ENCODE measurements at regions not wholly inside any gene's neighbourhood (a gene's known extent, or its start where the extent isn't known, plus 50 kb on each side); places are given as distances from the start of the nearest gene placed in this dataset.

GRCh38 chr2:234569776-234570430, 73.0 kb upstream of the ARL4C start:
- Histone ChIP-seq H3K4me1 (no peaks in the 10 kb centered on the region), H3K27ac (replicated peaks in 1 of 4) (no peak overlapping the region), H3K4me3 (no peak overlapping the region), H3K27me3 (peaks cover 0 to 9% (median 0%) of the 10 kb centered on the region in 4 donors), H3K9me3 (no peaks in the 10 kb centered on the region), H3K36me3 (no peaks in the 10 kb centered on the region)
- DNase-seq (ENCODE audit: extremely low spot score): no peak
- 85% methylated on average over 3 of the region's 3 CpGs for WGBS
- intact Hi-C loops (cut with DNase I): no loop called here
- no peak for TF ChIP-seq POLR2AphosphoS5 (IDR thresholded peaks at IDR 0.05)
- TF ChIP-seq CTCF (IDR thresholded peaks at IDR 0.05): no peak
- no peak for TF ChIP-seq EP300 (IDR thresholded peaks at IDR 0.05)
- TF ChIP-seq POLR2A (IDR thresholded peaks at IDR 0.05; ENCODE audit: low read depth): no peak

GRCh38 chr2:234566622-234567021, 69.7 kb upstream of the ARL4C start:
- Histone ChIP-seq H3K27ac (replicated peaks in 1 of 4) (no peak overlapping the region), H3K36me3 (no peaks in the 10 kb centered on the region), H3K9me3 (no peaks in the 10 kb centered on the region), H3K4me3 (no peak overlapping the region), H3K27me3 (peaks cover 0 to 9% (median 0%) of the 10 kb centered on the region in 4 donors), H3K4me1 (no peaks in the 10 kb centered on the region)
- 96% methylated on average over 2 of the region's 2 CpGs for WGBS
- TF ChIP-seq POLR2A (IDR thresholded peaks at IDR 0.05; ENCODE audit: low read depth) (no peak), CTCF (IDR thresholded peaks at IDR 0.05) (no peak), POLR2AphosphoS5 (IDR thresholded peaks at IDR 0.05) (no peak), EP300 (IDR thresholded peaks at IDR 0.05) (no peak)
- no peak for DNase-seq (ENCODE audit: extremely low spot score)
- intact Hi-C loops (cut with DNase I): no loop called here

- no peak for DNase-seq (ENCODE audit: extremely low spot score)
- Histone ChIP-seq H3K27me3 (peaks cover 0 to 9% (median 0%) of the 10 kb centered on the region in 4 donors), H3K4me1 (no peaks in the 10 kb centered on the region), H3K4me3 (no peak overlapping the region), H3K9me3 (no peaks in the 10 kb centered on the region), H3K27ac (replicated peaks in 1 of 4) (no peak overlapping the region), H3K36me3 (no peaks in the 10 kb centered on the region)
- no peak for TF ChIP-seq CTCF (IDR thresholded peaks at IDR 0.05)
- intact Hi-C loops (cut with DNase I): no loop called here
- 92% methylated on average over 10 of the region's 10 CpGs for WGBS
Measured at GRCh38 chr2:234565842-234566619, 69.2 kb upstream of the ARL4C start.

GRCh38 chr2:234565201-234565600, 68.3 kb upstream of the ARL4C start:
- WGBS: 94% methylated on average over 1 of the region's 1 CpG
- Histone ChIP-seq H3K27me3 (peaks cover 0 to 9% (median 0%) of the 10 kb centered on the region in 4 donors), H3K27ac (replicated peaks in 1 of 4) (no peak overlapping the region), H3K4me3 (no peak overlapping the region), H3K4me1 (no peaks in the 10 kb centered on the region), H3K9me3 (no peaks in the 10 kb centered on the region), H3K36me3 (no peaks in the 10 kb centered on the region)
- no peak for TF ChIP-seq POLR2A (IDR thresholded peaks at IDR 0.05; ENCODE audit: low read depth)
- no peak for TF ChIP-seq POLR2AphosphoS5 (IDR thresholded peaks at IDR 0.05)
- no peak for TF ChIP-seq CTCF (IDR thresholded peaks at IDR 0.05)
- TF ChIP-seq EP300 (IDR thresholded peaks at IDR 0.05): no peak
- intact Hi-C loops (cut with DNase I): no loop called here
- DNase-seq (ENCODE audit: extremely low spot score): no peak

All from esophagus muscularis mucosa (tissue), 4 donors.